PC-3 (cell line): ENCODE measurements at regions not wholly inside any gene's neighbourhood (a gene's known extent, or its start where the extent isn't known, plus 50 kb on each side); places are given as distances from the start of the nearest gene placed in this dataset.

Experiments
- EZH2 ChIP-seq: fragments of 300-600 bp; sonication (generic); IDR thresholded peaks from one replicate; pipeline ENCODE4 v1.6.1; 2017; ENCODE audit warnings: antibody characterized with exemption, mild to moderate bottlenecking, low read length; ENCODE audit not compliant: unreplicated experiment
- EZH2phosphoT487 ChIP-seq: fragments of 300-600 bp; sonication (generic); IDR thresholded peaks from 2 replicates; pipeline ENCODE4 v1.6.1; 2018; ENCODE audit warnings: mild to moderate bottlenecking, antibody characterized with exemption, low read length, borderline replicate concordance
- TF ChIP-seq, protein P1 (sequence below): fragments of 300-600 bp; sonication (generic); conservative IDR thresholded peaks from 2 replicates; pipeline ENCODE4 v1.5.1; 2017; ENCODE audit warnings: antibody characterized with exemption, low read depth, mild to moderate bottlenecking, low read length

GRCh38 chr7:53191836-53192443, 156.5 kb downstream of the POM121L12 start:
- TF ChIP-seq, protein P1, sequence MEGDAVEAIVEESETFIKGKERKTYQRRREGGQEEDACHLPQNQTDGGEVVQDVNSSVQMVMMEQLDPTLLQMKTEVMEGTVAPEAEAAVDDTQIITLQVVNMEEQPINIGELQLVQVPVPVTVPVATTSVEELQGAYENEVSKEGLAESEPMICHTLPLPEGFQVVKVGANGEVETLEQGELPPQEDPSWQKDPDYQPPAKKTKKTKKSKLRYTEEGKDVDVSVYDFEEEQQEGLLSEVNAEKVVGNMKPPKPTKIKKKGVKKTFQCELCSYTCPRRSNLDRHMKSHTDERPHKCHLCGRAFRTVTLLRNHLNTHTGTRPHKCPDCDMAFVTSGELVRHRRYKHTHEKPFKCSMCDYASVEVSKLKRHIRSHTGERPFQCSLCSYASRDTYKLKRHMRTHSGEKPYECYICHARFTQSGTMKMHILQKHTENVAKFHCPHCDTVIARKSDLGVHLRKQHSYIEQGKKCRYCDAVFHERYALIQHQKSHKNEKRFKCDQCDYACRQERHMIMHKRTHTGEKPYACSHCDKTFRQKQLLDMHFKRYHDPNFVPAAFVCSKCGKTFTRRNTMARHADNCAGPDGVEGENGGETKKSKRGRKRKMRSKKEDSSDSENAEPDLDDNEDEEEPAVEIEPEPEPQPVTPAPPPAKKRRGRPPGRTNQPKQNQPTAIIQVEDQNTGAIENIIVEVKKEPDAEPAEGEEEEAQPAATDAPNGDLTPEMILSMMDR, result no peak
- TF ChIP-seq EZH2phosphoT487, result no peak
- TF ChIP-seq EZH2, result no peak
